CD14-positive monocyte (primary cell): ENCODE measurements at regions not wholly inside any gene's neighbourhood (a gene's known extent, or its start where the extent isn't known, plus 50 kb on each side); places are given as distances from the start of the nearest gene placed in this dataset.

Experiments used
- DNase-seq, 3 donors: peaks; one replicate each; pipeline ENCODE4 v3.0.0-alpha.2; 2011 to 2022
- H2AFZ ChIP-seq: 2 replicates; pipeline ENCODE4 v1.6.0; 2012; ENCODE audit warnings: mild to moderate bottlenecking, low read depth, low read length, inconsistent platforms; ENCODE audit not compliant: insufficient read depth, poor library complexity, severe bottlenecking
- H3K27ac ChIP-seq, 2 donors: 1 replicate in 1 of 2; 2 replicates in 1 of 2; pipeline ENCODE4 v1.5.1; 2012 to 2013; ENCODE audit warnings: low read length in 2 of 2, control low read depth in 1 of 2, inconsistent platforms in 1 of 2, low read depth in 1 of 2, mild to moderate bottlenecking in 1 of 2
- H3K27me3 ChIP-seq, 2 donors: one replicate each; pipeline versions ENCODE4 v1.6.0 to v1.6.1; 2011 to 2013; ENCODE audit warnings: low read length in 2 of 2; ENCODE audit not compliant: control insufficient read depth in 2 of 2, insufficient read depth in 2 of 2
- H3K36me3 ChIP-seq, 2 donors: replicated peaks in 1 of 2; 1 replicate in 1 of 2; 2 replicates in 1 of 2; pipeline versions ENCODE4 v1.5.1 to v1.6.1; 2012 to 2013; ENCODE audit warnings: low read length in 2 of 2, control low read depth in 1 of 2, inconsistent platforms in 1 of 2, mild to moderate bottlenecking in 1 of 2; ENCODE audit not compliant: insufficient read depth in 2 of 2, control insufficient read depth in 1 of 2
- H3K4me1 ChIP-seq, 2 donors: 1 replicate in 1 of 2; 2 replicates in 1 of 2; pipeline versions ENCODE4 v1.5.1 to v1.6.1; 2012 to 2013; ENCODE audit warnings: low read length in 2 of 2, control low read depth in 1 of 2, inconsistent platforms in 1 of 2, mild to moderate bottlenecking in 1 of 2, moderate library complexity in 1 of 2; ENCODE audit not compliant: insufficient read depth in 2 of 2, control insufficient read depth in 1 of 2
- H3K4me2 ChIP-seq: replicated peaks from 2 replicates; pipeline ENCODE3; 2012; ENCODE audit warnings: low read length, moderate library complexity, mild to moderate bottlenecking; ENCODE audit not compliant: poor library complexity, severe bottlenecking; ENCODE audit errors: extremely low read depth
- H3K4me3 ChIP-seq, 3 experiments: fragments of 200-600 bp in 1 of 3; sonication (generic) in 1 of 3; replicated peaks in 1 of 3; 1 replicate in 2 of 3; 2 replicates in 1 of 3; pipeline ENCODE4 v1.5.1; 2011 to 2013; ENCODE audit warnings: low read length in 3 of 3, mild to moderate bottlenecking in 3 of 3, control low read depth in 2 of 3, low read depth in 2 of 3, inconsistent platforms in 1 of 3, moderate library complexity in 1 of 3
- H3K79me2 ChIP-seq: 2 replicates; pipeline ENCODE4 v1.6.0; 2012; ENCODE audit warnings: mild to moderate bottlenecking, control low read depth, inconsistent platforms, low read length, moderate library complexity; ENCODE audit not compliant: insufficient read depth
- H3K9ac ChIP-seq: 2 replicates; pipeline ENCODE4 v1.6.0; 2017; ENCODE audit warnings: low read length, mild to moderate bottlenecking; ENCODE audit not compliant: insufficient read depth, poor library complexity, severe bottlenecking
- H3K9me3 ChIP-seq, 2 donors: replicated peaks in 1 of 2; 1 replicate in 1 of 2; 2 replicates in 1 of 2; pipeline versions ENCODE4 v1.5.1 to v1.6.1; 2012 to 2013; ENCODE audit warnings: low read length in 2 of 2, control low read depth in 1 of 2; ENCODE audit not compliant: control insufficient read depth in 1 of 2, insufficient read depth in 1 of 2
- H4K20me1 ChIP-seq: 2 replicates; pipeline ENCODE4 v1.6.0; 2012; ENCODE audit warnings: mild to moderate bottlenecking, low read length, control low read depth, moderate library complexity; ENCODE audit not compliant: insufficient read depth
- H3K27ac Mint-ChIP-seq, 7 donors: one replicate each; pipeline ENCODE4 v1.8.0; 2020; ENCODE audit warnings: mild to moderate bottlenecking in 7 of 7, mixed read lengths in 7 of 7, moderate library complexity in 6 of 7, inconsistent platforms in 2 of 7
- H3K27me3 Mint-ChIP-seq, 3 donors: one replicate each; pipeline ENCODE4 v1.8.0; 2021 to 2022; ENCODE audit warnings: low read depth in 3 of 3, mild to moderate bottlenecking in 3 of 3, mixed read lengths in 3 of 3, moderate library complexity in 3 of 3, inconsistent platforms in 1 of 3
- H3K36me3 Mint-ChIP-seq, 2 donors: one replicate each; pipeline ENCODE4 v1.8.0; 2020; ENCODE audit warnings: mixed read lengths in 2 of 2, inconsistent platforms in 1 of 2, mild to moderate bottlenecking in 1 of 2
- H3K4me1 Mint-ChIP-seq: one replicate; pipeline ENCODE4 v1.8.0; 2020; ENCODE audit warnings: mild to moderate bottlenecking, mixed read lengths
- H3K4me3 Mint-ChIP-seq, 2 donors: one replicate each; pipeline ENCODE4 v1.8.0; 2020; ENCODE audit warnings: mild to moderate bottlenecking in 2 of 2, mixed read lengths in 2 of 2, moderate library complexity in 1 of 2
- H3K9me3 Mint-ChIP-seq, 7 donors: one replicate each; pipeline ENCODE4 v1.8.0; 2020 to 2022; ENCODE audit warnings: mixed read lengths in 7 of 7, mild to moderate bottlenecking in 6 of 7, moderate library complexity in 6 of 7, inconsistent platforms in 2 of 7
- CTCF ChIP-seq: fragments of 200-600 bp; IDR thresholded peaks from one replicate; pipeline ENCODE4 v1.8.0; 2022; ENCODE audit warnings: antibody characterized with exemption, mild to moderate bottlenecking
- WGBS: methylation state at CpG from one replicate; pipeline ENCODE4 v1.1.5; 2013; ENCODE audit warnings: missing lambda C conversion rate; ENCODE audit not compliant: insufficient coverage; 5-methylcytosine and 5-hydroxymethylcytosine counted together
- intact Hi-C, 2 donors: fragments of 100-400 bp; cut with micrococcal nuclease; formaldehyde crosslinking; loops; one replicate each; pipeline versions ENCODE4 v1.15.0 to v1.15.1; 2023

GRCh38 chr13:22874839-22875238 lies 305.9 kb upstream of the SGCG start:
- no peak overlapping the region for H2AFZ ChIP-seq
- WGBS: no CpG with 5 or more reads among the region's 1 CpG
- Mint-ChIP-seq H3K27me3 (no peaks in the 10 kb centered on the region), H3K4me3 (no peak overlapping the region), H3K27ac (no peak overlapping the region), H3K4me1 (no peaks in the 10 kb centered on the region), H3K36me3 (no peaks in the 10 kb centered on the region), H3K9me3 (peaks cover 4 to 13% (median 8%) of the 10 kb centered on the region in 7 donors)
- no peaks in the 10 kb centered on the region for H3K27me3 ChIP-seq
- no peak overlapping the region for H3K4me3 ChIP-seq
- H3K9me3 ChIP-seq: peaks cover 0 to 7% of the 10 kb centered on the region in 2 donors
- TF ChIP-seq CTCF: no peak
- H3K4me1 ChIP-seq: no peaks in the 10 kb centered on the region
- H3K79me2 ChIP-seq: no peaks in the 10 kb centered on the region
- DNase-seq: no peak
- H4K20me1 ChIP-seq: no peaks in the 10 kb centered on the region
- intact Hi-C loops: no loop called here
- no peaks in the 10 kb centered on the region for H3K36me3 ChIP-seq
- no peak overlapping the region for H3K27ac ChIP-seq
- no peak overlapping the region for H3K9ac ChIP-seq
- no peak overlapping the region for H3K4me2 ChIP-seq

GRCh38 chr13:22877421-22877820 lies 303.4 kb upstream of the SGCG start:
- no peak for TF ChIP-seq CTCF
- no peaks in the 10 kb centered on the region for H3K27me3 ChIP-seq
- WGBS: no CpG with 5 or more reads among the region's 4 CpGs
- H3K27me3 Mint-ChIP-seq: peaks cover 0 to 1% (median 0%) of the 10 kb centered on the region in 3 donors
- no peaks in the 10 kb centered on the region for H3K4me1 Mint-ChIP-seq
- H3K79me2 ChIP-seq: no peaks in the 10 kb centered on the region
- DNase-seq: no peak
- intact Hi-C loops: no loop called here
- H3K36me3 Mint-ChIP-seq: no peaks in the 10 kb centered on the region
- H3K27ac ChIP-seq: no peak overlapping the region
- no peak overlapping the region for H3K27ac Mint-ChIP-seq
- H3K36me3 ChIP-seq: no peaks in the 10 kb centered on the region
- H3K9me3 ChIP-seq: peaks cover 0 to 4% of the 10 kb centered on the region in 2 donors
- H3K9ac ChIP-seq: no peak overlapping the region
- no peak overlapping the region for H2AFZ ChIP-seq
- H3K4me2 ChIP-seq: no peak overlapping the region
- H3K4me1 ChIP-seq: no peaks in the 10 kb centered on the region
- H3K9me3 Mint-ChIP-seq: peaks cover 0 to 12% (median 4%) of the 10 kb centered on the region in 7 donors
- no peak overlapping the region for H3K4me3 ChIP-seq
- no peaks in the 10 kb centered on the region for H4K20me1 ChIP-seq
- H3K4me3 Mint-ChIP-seq: no peak overlapping the region
